Daoy (cell line): ENCODE measurements at regions not wholly inside any gene's neighbourhood (a gene's known extent, or its start where the extent isn't known, plus 50 kb on each side); places are given as distances from the start of the nearest gene placed in this dataset.
"Not testable (repeated sequence)": the region's sequence is repeated elsewhere in the genome, so short reads cannot be mapped to it uniquely, and the experiment has no call there.

Experiments
- DNase-seq: peaks from one replicate; pipeline ENCODE4 v3.0.0-alpha.2; 2015; ENCODE audit warnings: low read depth

- DNase-seq: no peak
Measured at GRCh38 chr5:18699681-18700080, 1065.4 kb downstream of the TAF11L14 start.

- DNase-seq: no peak
Measured at GRCh38 chr5:18702821-18703220, 1068.6 kb downstream of the TAF11L14 start.

- DNase-seq: no peak
Measured at GRCh38 chr5:18712936-18713485, 1078.8 kb downstream of the TAF11L14 start.

GRCh38 chr5:18720002-18720401, 1085.7 kb downstream of the TAF11L14 start:
- DNase-seq: no peak

- no peak for DNase-seq
Measured at GRCh38 chr5:18732556-18733479, 1098.6 kb downstream of the TAF11L14 start.

GRCh38 chr5:18736051-18736398, 1101.8 kb downstream of the TAF11L14 start:
- DNase-seq: no peak

- DNase-seq: not testable (repeated sequence)
Measured at GRCh38 chr5:18736736-18737135, 1102.5 kb downstream of the TAF11L14 start.

GRCh38 chr5:18740301-18740700, 1106.0 kb downstream of the TAF11L14 start:
- no peak for DNase-seq

- no peak for DNase-seq
Measured at GRCh38 chr5:18742830-18743229, 1108.6 kb downstream of the TAF11L14 start.

- peak; percentile 19 for DNase-seq
Measured at GRCh38 chr5:18744441-18744840, 1110.2 kb downstream of the TAF11L14 start.

GRCh38 chr5:18745042-18745987, 1111.1 kb downstream of the TAF11L14 start:
- peak; percentile 49 for DNase-seq

GRCh38 chr5:18745988-18746615, 1111.8 kb downstream of the TAF11L14 start:
- peak; percentile 76 for DNase-seq

GRCh38 chr5:18749763-18750162, 1115.5 kb downstream of the TAF11L14 start:
- no peak for DNase-seq

GRCh38 chr5:18752317-18752716, 1118.1 kb downstream of the TAF11L14 start:
- no peak for DNase-seq

GRCh38 chr5:18754201-18754600, 1119.9 kb downstream of the TAF11L14 start:
- DNase-seq: no peak

GRCh38 chr5:18761801-18762200, 1127.5 kb downstream of the TAF11L14 start:
- no peak for DNase-seq

- no peak for DNase-seq
Measured at GRCh38 chr5:18764161-18764560, 1129.9 kb downstream of the TAF11L14 start.

- DNase-seq: no peak
Measured at GRCh38 chr5:18765304-18765703, 1131.0 kb downstream of the TAF11L14 start.

GRCh38 chr5:18771097-18771610, 1136.9 kb downstream of the TAF11L14 start:
- no peak for DNase-seq

- peak; percentile 64 for DNase-seq
Measured at GRCh38 chr5:18772475-18772874, 1138.2 kb downstream of the TAF11L14 start.

- DNase-seq: no peak
Measured at GRCh38 chr5:18778225-18778624, 1144.0 kb downstream of the TAF11L14 start.
